ENCODE measurements at regions not wholly inside any gene's neighbourhood (a gene's known extent, or its start where the extent isn't known, plus 50 kb on each side); places are given as distances from the start of the nearest gene placed in this dataset.
A peak's percentile ranks its signal among the peaks of the same experiment; 100 is the strongest.

- no peak for DNase-seq
Observed at GRCh38 chrX:39304746-39305145, 503.5 kb downstream of the MID1IP1 start.

- DNase-seq: no peak
Observed at GRCh38 chrX:39307488-39307887, 506.2 kb downstream of the MID1IP1 start.

- no peak for DNase-seq
Observed at GRCh38 chrX:39308126-39308525, 506.9 kb downstream of the MID1IP1 start.

- no peak for DNase-seq
Observed at GRCh38 chrX:39309018-39309635, 507.9 kb downstream of the MID1IP1 start.

GRCh38 chrX:39309721-39310152, 508.5 kb downstream of the MID1IP1 start:
- DNase-seq: no peak

- DNase-seq: no peak
Observed at GRCh38 chrX:39310891-39311290, 509.6 kb downstream of the MID1IP1 start.

GRCh38 chrX:39311646-39312045, 510.4 kb downstream of the MID1IP1 start:
- DNase-seq: no peak

GRCh38 chrX:39313146-39313545, 511.9 kb downstream of the MID1IP1 start:
- no peak for DNase-seq

GRCh38 chrX:39318506-39319343, 517.5 kb downstream of the MID1IP1 start:
- no peak for DNase-seq

- peak; percentile 88 for DNase-seq
Observed at GRCh38 chrX:39320165-39320564, 518.9 kb downstream of the MID1IP1 start.

GRCh38 chrX:39322496-39322895, 521.2 kb downstream of the MID1IP1 start:
- no peak for DNase-seq

GRCh38 chrX:39324233-39324930, 523.1 kb downstream of the MID1IP1 start:
- DNase-seq: peak; percentile 34

GRCh38 chrX:39327255-39327654, 526.0 kb downstream of the MID1IP1 start:
- DNase-seq: no peak

GRCh38 chrX:39327705-39328104, 526.4 kb downstream of the MID1IP1 start:
- no peak for DNase-seq

- no peak for DNase-seq
Observed at GRCh38 chrX:39328661-39329060, 527.4 kb downstream of the MID1IP1 start.

- DNase-seq: no peak
Observed at GRCh38 chrX:39331082-39331704, 529.9 kb downstream of the MID1IP1 start.

- no peak for DNase-seq
Observed at GRCh38 chrX:39333451-39333850, 532.2 kb downstream of the MID1IP1 start.

- no peak for DNase-seq
Observed at GRCh38 chrX:39335513-39336235, 534.4 kb downstream of the MID1IP1 start.

- DNase-seq: peak; percentile 71
Observed at GRCh38 chrX:39336671-39337311, 535.5 kb downstream of the MID1IP1 start.

- DNase-seq: peak; percentile 72
Observed at GRCh38 chrX:39337451-39337850, 536.2 kb downstream of the MID1IP1 start.

- DNase-seq: no peak
Observed at GRCh38 chrX:39338583-39338982, 537.3 kb downstream of the MID1IP1 start.
